GM23338 (cell line): ENCODE measurements at regions not wholly inside any gene's neighbourhood (a gene's known extent, or its start where the extent isn't known, plus 50 kb on each side); places are given as distances from the start of the nearest gene placed in this dataset.

Experiments used
- ATAC-seq: fragments of 200-7000 bp; cut with Tn5 transposase; 3 replicates; pipeline ENCODE4 v1.9.1; 2020
- DNase-seq: peaks from one replicate; pipeline ENCODE4 v3.0.0-alpha.2; 2015; ENCODE audit warnings: low spot score
- H2AFZ ChIP-seq: fragments of 200-600 bp; sonication (generic); 2 replicates; pipeline ENCODE4 v1.8.0; 2016; ENCODE audit warnings: antibody characterized with exemption, mild to moderate bottlenecking, moderate library complexity
- H3F3A ChIP-seq: fragments of 200-600 bp; sonication (generic); replicated peaks from 2 replicates; pipeline ENCODE4 v1.8.0; 2017; ENCODE audit warnings: antibody characterized with exemption, mixed run types, low read depth
- H3K27ac ChIP-seq: fragments of 200-600 bp; sonication (generic); 2 replicates; pipeline ENCODE4 v1.6.1; 2016; ENCODE audit warnings: low read depth
- H3K27me3 ChIP-seq: fragments of 200-600 bp; sonication (generic); 2 replicates; pipeline ENCODE4 v1.8.0; 2016; ENCODE audit warnings: mild to moderate bottlenecking, mixed run types, moderate library complexity; ENCODE audit not compliant: insufficient read depth
- H3K36me3 ChIP-seq: fragments of 200-600 bp; sonication (generic); 2 replicates; pipeline ENCODE4 v1.8.0; 2016; ENCODE audit warnings: mild to moderate bottlenecking; ENCODE audit not compliant: insufficient read depth
- H3K4me1 ChIP-seq: fragments of 200-600 bp; sonication (generic); 2 replicates; pipeline ENCODE4 v1.8.0; 2016; ENCODE audit warnings: mild to moderate bottlenecking, moderate library complexity; ENCODE audit not compliant: insufficient read depth
- H3K4me2 ChIP-seq: fragments of 200-600 bp; sonication (generic); 2 replicates; pipeline ENCODE4 v1.7.1; 2017; ENCODE audit warnings: mixed run types
- H3K4me3 ChIP-seq: fragments of 200-600 bp; sonication (generic); 2 replicates; pipeline ENCODE4 v1.6.1; 2016; ENCODE audit warnings: mixed run types
- H3K79me2 ChIP-seq: fragments of 200-600 bp; sonication (generic); replicated peaks from 2 replicates; pipeline ENCODE4 v1.8.0; 2017; ENCODE audit warnings: mild to moderate bottlenecking; ENCODE audit not compliant: insufficient read depth
- H3K9me2 ChIP-seq: fragments of 200-600 bp; sonication (generic); 2 replicates; pipeline ENCODE4 v1.8.0; 2017; ENCODE audit not compliant: insufficient read depth
- H4K20me1 ChIP-seq: fragments of 200-600 bp; sonication (generic); replicated peaks from 2 replicates; pipeline ENCODE4 v1.8.0; 2017; ENCODE audit warnings: mild to moderate bottlenecking; ENCODE audit not compliant: insufficient read depth
- H3K27ac Mint-ChIP-seq: 2 replicates; pipeline ENCODE4 v1.8.0; 2020; ENCODE audit warnings: inconsistent platforms, mild to moderate bottlenecking, moderate library complexity, mixed read lengths
- H3K27me3 Mint-ChIP-seq: 3 replicates; pipeline ENCODE4 v1.8.0; 2022; ENCODE audit warnings: low read depth, mild to moderate bottlenecking, moderate library complexity, mixed read lengths, inconsistent platforms; ENCODE audit not compliant: insufficient read depth, poor library complexity
- H3K36me3 Mint-ChIP-seq: 3 replicates; pipeline ENCODE4 v1.8.0; 2021; ENCODE audit warnings: low read depth, mild to moderate bottlenecking, inconsistent platforms, moderate library complexity, mixed read lengths
- H3K4me1 Mint-ChIP-seq: 3 replicates; pipeline ENCODE4 v1.8.0; 2020; ENCODE audit warnings: mild to moderate bottlenecking, inconsistent platforms, mixed read lengths
- H3K4me3 Mint-ChIP-seq: 3 replicates; pipeline ENCODE4 v1.8.0; 2021; ENCODE audit warnings: moderate library complexity, mild to moderate bottlenecking, inconsistent platforms, mixed read lengths
- H3K9me3 Mint-ChIP-seq: 3 replicates; pipeline ENCODE4 v1.8.0; 2020; ENCODE audit warnings: moderate library complexity, mild to moderate bottlenecking, inconsistent platforms, mixed read lengths
- CREB1 ChIP-seq: fragments of 250-450 bp; sonication (Bioruptor Pico); IDR thresholded peaks from 2 replicates; pipeline ENCODE4 v1.5.0; 2020; ENCODE audit warnings: low read depth, mild to moderate bottlenecking, moderate library complexity
- CTCF ChIP-seq, 2 experiments: fragments of 200-600 bp in 1 of 2; sonication (generic) in 1 of 2; conservative IDR thresholded peaks; 2 replicates each; pipeline versions ENCODE4 v1.5.1 to v1.6.1; 2016 to 2017; ENCODE audit warnings: antibody characterized with exemption in 2 of 2, low read depth in 2 of 2, mild to moderate bottlenecking in 2 of 2, moderate library complexity in 1 of 2
- EZH2 ChIP-seq: fragments of 200-600 bp; sonication (generic); IDR thresholded peaks from one replicate; pipeline ENCODE4 v1.8.0; 2017; ENCODE audit warnings: antibody characterized with exemption, mild to moderate bottlenecking, low read depth; ENCODE audit not compliant: unreplicated experiment
- EZH2phosphoT487 ChIP-seq: fragments of 200-600 bp; sonication (generic); IDR thresholded peaks from one replicate; pipeline ENCODE4 v1.8.1; 2018; ENCODE audit warnings: antibody characterized with exemption; ENCODE audit not compliant: unreplicated experiment
- REST ChIP-seq: IDR thresholded peaks from one replicate; pipeline ENCODE4 v1.6.1; 2018; ENCODE audit warnings: antibody characterized with exemption; ENCODE audit not compliant: unreplicated experiment
- STAT1 ChIP-seq: IDR thresholded peaks from one replicate; pipeline ENCODE4 v1.6.1; 2016; ENCODE audit warnings: antibody characterized with exemption; ENCODE audit not compliant: unreplicated experiment
- ZNF114 ChIP-seq: fragments of 250-450 bp; sonication (Bioruptor Pico); IDR thresholded peaks from 2 replicates; pipeline ENCODE4 v1.5.0; 2020; ENCODE audit warnings: mild to moderate bottlenecking, moderate library complexity

GRCh38 chr1:113326976-113327375 is 63.3 kb upstream of the MAGI3 start (continued):
- TF ChIP-seq REST: no peak
- TF ChIP-seq EZH2: no peak
- no peak for TF ChIP-seq CTCF (conservative IDR thresholded peaks at IDR 0.05; ENCODE audit: low read depth in 2 of 2)
- no peak for TF ChIP-seq STAT1
- no peak for TF ChIP-seq ZNF114 (CRISPR knock-in tag)
- no peak for TF ChIP-seq EZH2phosphoT487

- no peak overlapping the region for H3K4me3 Mint-ChIP-seq
- Histone ChIP-seq H3F3A (no peaks in the 10 kb centered on the region), H4K20me1 (no peaks in the 10 kb centered on the region), H3K27ac (no peak overlapping the region), H3K36me3 (no peaks in the 10 kb centered on the region), H3K4me1 (no peaks in the 10 kb centered on the region), H3K9me2 (peaks cover 14% of the 10 kb centered on the region; the same call in 1 of the 2 replicates), H3K4me2 (no peak overlapping the region), H3K79me2 (no peaks in the 10 kb centered on the region), H2AFZ (0 out of 2 replicates have a peak overlapping the region, but pooled peaks have one; percentile 80), H3K27me3 (no peaks in the 10 kb centered on the region), H3K4me3 (no peak overlapping the region)
- DNase-seq: no peak
- no peaks in the 10 kb centered on the region for H3K9me3 Mint-ChIP-seq
- no peak for ATAC-seq
- peaks cover 3% of the 10 kb centered on the region; the same call in 1 of the 3 replicates for H3K4me1 Mint-ChIP-seq
- no peaks in the 10 kb centered on the region for H3K27me3 Mint-ChIP-seq
- no peak overlapping the region for H3K27ac Mint-ChIP-seq
- H3K36me3 Mint-ChIP-seq: no peaks in the 10 kb centered on the region
- TF ChIP-seq EZH2phosphoT487 (no peak), CTCF (conservative IDR thresholded peaks at IDR 0.05; ENCODE audit: low read depth in 2 of 2) (no peak), CREB1 (CRISPR knock-in tag) (no peak), STAT1 (no peak), EZH2 (no peak)
Observed at GRCh38 chr1:113333056-113333455, 57.3 kb upstream of the MAGI3 start.
